ENCODE measurements at regions not wholly inside any gene's neighbourhood (a gene's known extent, or its start where the extent isn't known, plus 50 kb on each side); places are given as distances from the start of the nearest gene placed in this dataset.

- no peak for TF ChIP-seq CTCF (IDR thresholded peaks at IDR 0.05)
- Histone ChIP-seq H3K36me3 (no peaks in the 10 kb centered on the region), H3K27ac (no peak overlapping the region), H3K9me3 (no peaks in the 10 kb centered on the region), H3K4me3 (no peak overlapping the region), H3K4me1 (ENCODE audit: control insufficient read depth in 1 of 2, low read depth in 2 of 2) (no peaks in the 10 kb centered on the region), H3K27me3 (replicated peaks; ENCODE audit: insufficient read depth) (no peaks in the 10 kb centered on the region)
- ATAC-seq (ENCODE audit: insufficient number of reproducible peaks, low FRiP score, low read depth) (no peak), DNase-seq (ENCODE audit: low spot score) (no peak)
These were observed 55.3 kb upstream of the SETBP1 start for GRCh38 chr18:44625386-44625785.

- no peak for DNase-seq (ENCODE audit: low spot score)
- H3K9me3 ChIP-seq: no peaks in the 10 kb centered on the region
- H3K27me3 ChIP-seq (replicated peaks; ENCODE audit: insufficient read depth): no peaks in the 10 kb centered on the region
- H3K36me3 ChIP-seq: no peaks in the 10 kb centered on the region
- no peak for TF ChIP-seq CTCF (IDR thresholded peaks at IDR 0.05)
- H3K4me3 ChIP-seq: no peak overlapping the region
- no peaks in the 10 kb centered on the region for H3K4me1 ChIP-seq (ENCODE audit: control insufficient read depth in 1 of 2, low read depth in 2 of 2)
- H3K27ac ChIP-seq: no peak overlapping the region
- ATAC-seq (ENCODE audit: insufficient number of reproducible peaks, low FRiP score, low read depth): no peak
These were observed 54.5 kb upstream of the SETBP1 start for GRCh38 chr18:44626236-44626635.

GRCh38 chr18:44626807-44627206 lies 53.9 kb upstream of the SETBP1 start:
- DNase-seq (ENCODE audit: low spot score): no peak
- Histone ChIP-seq H3K36me3 (no peaks in the 10 kb centered on the region), H3K27ac (no peak overlapping the region), H3K4me3 (no peak overlapping the region), H3K9me3 (no peaks in the 10 kb centered on the region), H3K27me3 (replicated peaks; ENCODE audit: insufficient read depth) (no peaks in the 10 kb centered on the region), H3K4me1 (ENCODE audit: control insufficient read depth in 1 of 2, low read depth in 2 of 2) (no peaks in the 10 kb centered on the region)
- no peak for ATAC-seq (ENCODE audit: insufficient number of reproducible peaks, low FRiP score, low read depth)
- no peak for TF ChIP-seq CTCF (IDR thresholded peaks at IDR 0.05)

- Histone ChIP-seq H3K4me1 (ENCODE audit: control insufficient read depth in 1 of 2, low read depth in 2 of 2) (no peaks in the 10 kb centered on the region), H3K36me3 (no peaks in the 10 kb centered on the region), H3K27ac (no peak overlapping the region), H3K9me3 (no peaks in the 10 kb centered on the region), H3K27me3 (replicated peaks; ENCODE audit: insufficient read depth) (no peaks in the 10 kb centered on the region), H3K4me3 (no peak overlapping the region)
- no peak for DNase-seq (ENCODE audit: low spot score)
- TF ChIP-seq CTCF (IDR thresholded peaks at IDR 0.05): no peak
- ATAC-seq (ENCODE audit: insufficient number of reproducible peaks, low FRiP score, low read depth): peak; percentile 34
These were observed 53.4 kb upstream of the SETBP1 start for GRCh38 chr18:44627280-44627679.

- Histone ChIP-seq H3K4me1 (ENCODE audit: control insufficient read depth in 1 of 2, low read depth in 2 of 2) (no peaks in the 10 kb centered on the region), H3K9me3 (no peaks in the 10 kb centered on the region), H3K27me3 (replicated peaks; ENCODE audit: insufficient read depth) (no peaks in the 10 kb centered on the region), H3K27ac (no peak overlapping the region), H3K4me3 (no peak overlapping the region), H3K36me3 (no peaks in the 10 kb centered on the region)
- no peak for ATAC-seq (ENCODE audit: insufficient number of reproducible peaks, low FRiP score, low read depth)
- TF ChIP-seq CTCF (IDR thresholded peaks at IDR 0.05): no peak
- no peak for DNase-seq (ENCODE audit: low spot score)
These were observed 51.3 kb upstream of the SETBP1 start for GRCh38 chr18:44629406-44629805.

Measured in thoracic aorta (tissue), 2 donors.